A549 (cell line): ENCODE measurements at regions not wholly inside any gene's neighbourhood (a gene's known extent, or its start where the extent isn't known, plus 50 kb on each side); places are given as distances from the start of the nearest gene placed in this dataset.
"Not testable (repeated sequence)": the region's sequence is repeated elsewhere in the genome, so short reads cannot be mapped to it uniquely, and the experiment has no call there.

Source experiments
- ATAC-seq, 2 experiments: fragments of 200-7000 bp in 1 of 2; fragments of >200 bp in 1 of 2; cut with Nextera tagmentation in 1 of 2; cut with Tn5 transposase in 1 of 2; 3 replicates each; pipeline versions ENCODE4 v1.8.0 to v1.9.1; 2018 to 2020; ENCODE audit warnings: mild to moderate bottlenecking in 1 of 2, moderate library complexity in 1 of 2
- CTCF ChIA-PET: fragments of 300-600 bp; sonication (Branson Sonifier 250); formaldehyde crosslinking; extraction: SDS; loops from one replicate; lab custom pipeline; 2021; ENCODE audit warnings: antibody characterized with exemption, inconsistent platforms; lab: Yijun Ruan, JAX
- POLR2A ChIA-PET: fragments of 350-600 bp; formaldehyde crosslinking; extraction: SDS; loops from one replicate; lab custom pipeline; 2021; ENCODE audit warnings: antibody characterized with exemption, inconsistent platforms; lab: Yijun Ruan, JAX
- DNase-seq, 2 experiments: peaks; one replicate each; pipeline versions ENCODE4 v3.0.0 to v3.0.0-alpha.2; 2011 to 2016; ENCODE audit warnings: low read depth in 1 of 2, low spot score in 1 of 2
- FAIRE-seq: peaks from 2 replicates; lab custom pipeline; 2011; peaks lifted over from hg19 to GRCh38; lab: Jason Lieb, UNC
- H3K27ac ChIP-seq, 2 experiments: fragments of >200 bp; sonication (Bioruptor Twin); formaldehyde crosslinking; 3 replicates each; pipeline ENCODE4 v1.5.1; 2016 to 2017
- H3K4me1 ChIP-seq: fragments of >200 bp; sonication (Bioruptor Twin); formaldehyde crosslinking; 3 replicates; pipeline ENCODE4 v1.6.1; 2016
- H3K4me2 ChIP-seq: fragments of >200 bp; sonication (Bioruptor Twin); formaldehyde crosslinking; 3 replicates; pipeline ENCODE4 v1.6.1; 2016
- H3K4me3 ChIP-seq: fragments of >200 bp; sonication (Bioruptor Twin); formaldehyde crosslinking; 3 replicates; pipeline ENCODE4 v1.5.1; 2016
- H3K9me3 ChIP-seq: fragments of >200 bp; sonication (Bioruptor Twin); formaldehyde crosslinking; 3 replicates; pipeline ENCODE4 v1.6.1; 2016
- CHD2 ChIP-seq: fragments of 150-350 bp; IDR thresholded peaks from 2 replicates; pipeline ENCODE4 v1.6.1; 2014; ENCODE audit warnings: low read length; ENCODE audit not compliant: partially characterized antibody
- CHD4 ChIP-seq: fragments of 200-600 bp; sonication (generic); IDR thresholded peaks from 2 replicates; pipeline ENCODE4 v1.6.1; 2016; ENCODE audit warnings: antibody characterized with exemption, mild to moderate bottlenecking, borderline replicate concordance
- HEYL ChIP-seq: fragments of 250-450 bp; sonication (Bioruptor Pico); IDR thresholded peaks from 2 replicates; pipeline ENCODE4 v1.8.0; 2021; ENCODE audit warnings: mild to moderate bottlenecking, moderate library complexity
- KDM5A ChIP-seq: fragments of 200-600 bp; sonication (generic); IDR thresholded peaks from 2 replicates; pipeline ENCODE4 v1.6.1; 2016; ENCODE audit warnings: antibody characterized with exemption, mild to moderate bottlenecking
- MAX ChIP-seq: IDR thresholded peaks from 2 replicates; pipeline ENCODE4 v1.6.1; 2012
- NFE2L2 ChIP-seq: fragments of 150-350 bp; conservative IDR thresholded peaks from 2 replicates; pipeline ENCODE4 v1.6.1; 2014; ENCODE audit warnings: low read length
- PHF8 ChIP-seq: fragments of 200-600 bp; sonication (generic); IDR thresholded peaks from 2 replicates; pipeline ENCODE4 v1.6.1; 2016; ENCODE audit warnings: low read depth, mild to moderate bottlenecking, antibody characterized with exemption, moderate library complexity, borderline replicate concordance
- POLR2A ChIP-seq: IDR thresholded peaks from 2 replicates; pipeline ENCODE4 v1.6.1; 2012; ENCODE audit warnings: mild to moderate bottlenecking, low read length
- RAD21 ChIP-seq, 2 experiments: fragments of >200 bp in 1 of 2; sonication (Bioruptor Twin) in 1 of 2; formaldehyde crosslinking in 1 of 2; IDR thresholded peaks in 1 of 2; conservative IDR thresholded peaks in 1 of 2; 2 replicates in 1 of 2; 3 replicates in 1 of 2; pipeline ENCODE4 v1.6.1; 2012 to 2018; ENCODE audit warnings: inconsistent platforms in 1 of 2
- RARB ChIP-seq: fragments of 250-450 bp; sonication (Bioruptor Pico); IDR thresholded peaks from 2 replicates; pipeline ENCODE4 v1.8.0; 2021; ENCODE audit warnings: mild to moderate bottlenecking, moderate library complexity
- RNF2 ChIP-seq: fragments of 200-600 bp; sonication (generic); IDR thresholded peaks from 2 replicates; pipeline ENCODE4 v1.6.1; 2016; ENCODE audit warnings: low read depth, mild to moderate bottlenecking, antibody characterized with exemption, moderate library complexity, borderline replicate concordance
- ZFP36 ChIP-seq: fragments of 450-650 bp; IDR thresholded peaks from 2 replicates; pipeline ENCODE4 v1.6.1; 2014; ENCODE audit warnings: borderline replicate concordance; ENCODE audit not compliant: partially characterized antibody
- ZNF302 ChIP-seq: fragments of 250-450 bp; sonication (Bioruptor Pico); IDR thresholded peaks from 2 replicates; pipeline ENCODE4 v1.9.0; 2021; ENCODE audit warnings: inconsistent platforms, mild to moderate bottlenecking, moderate library complexity
- WGBS: methylation state at CpG from one replicate; pipeline ENCODE4 v1.1.6; 2017; ENCODE audit errors: missing lambda C conversion rate; 5-methylcytosine and 5-hydroxymethylcytosine counted together
- TF ChIP-seq, protein P1 (sequence below): fragments of 250-450 bp; sonication (Bioruptor Pico); IDR thresholded peaks from 2 replicates; pipeline ENCODE4 v1.5.0; 2020; ENCODE audit warnings: low read depth, mild to moderate bottlenecking, moderate library complexity
- TF ChIP-seq, protein P2 (sequence below): fragments of >200 bp; sonication (Bioruptor Twin); formaldehyde crosslinking; IDR thresholded peaks from 3 replicates; pipeline ENCODE4 v1.6.1; 2016
- TF ChIP-seq, protein P3 (sequence below): fragments of 200-600 bp; sonication (generic); IDR thresholded peaks from 2 replicates; pipeline ENCODE4 v1.6.1; 2016; ENCODE audit warnings: antibody characterized with exemption, mild to moderate bottlenecking, moderate library complexity

DNA sequence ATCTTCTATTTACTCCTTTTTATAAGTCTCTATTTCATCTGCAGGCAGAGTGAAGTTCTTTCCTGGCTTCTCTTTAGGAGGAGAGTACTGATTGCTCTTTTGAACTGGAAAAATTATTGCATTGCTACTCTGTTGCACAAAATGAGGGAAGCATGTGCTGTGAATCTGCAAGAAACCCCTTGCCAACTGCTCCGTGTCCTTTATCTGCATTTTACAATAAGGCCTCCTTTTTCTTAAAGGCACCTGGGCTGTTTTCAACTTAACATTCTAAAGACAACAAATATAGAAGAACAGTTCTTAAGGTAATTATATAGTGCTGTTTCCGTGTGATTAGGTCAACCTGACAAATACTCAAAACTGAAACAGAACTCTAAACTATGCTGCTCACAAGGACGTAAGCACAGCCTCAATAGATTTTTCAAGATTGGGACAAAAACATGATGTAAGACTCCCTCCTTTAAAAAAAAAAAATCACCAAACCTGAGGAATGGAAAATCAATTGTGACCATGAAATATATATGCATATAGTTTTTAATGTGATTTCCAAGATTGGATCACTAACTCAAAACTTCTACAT is 716.6 kb upstream of the INTU start:
- CTCF ChIA-PET: no interaction called here
- no peaks in the 10 kb centered on the region for H3K9me3 ChIP-seq
- no peak overlapping the region for H3K27ac ChIP-seq
- DNase-seq: no peak
- ATAC-seq: no peak
- FAIRE-seq: no peak
- H3K4me1 ChIP-seq: no peaks in the 10 kb centered on the region
- TF ChIP-seq ZFP36: no peak
- TF ChIP-seq, protein P1, sequence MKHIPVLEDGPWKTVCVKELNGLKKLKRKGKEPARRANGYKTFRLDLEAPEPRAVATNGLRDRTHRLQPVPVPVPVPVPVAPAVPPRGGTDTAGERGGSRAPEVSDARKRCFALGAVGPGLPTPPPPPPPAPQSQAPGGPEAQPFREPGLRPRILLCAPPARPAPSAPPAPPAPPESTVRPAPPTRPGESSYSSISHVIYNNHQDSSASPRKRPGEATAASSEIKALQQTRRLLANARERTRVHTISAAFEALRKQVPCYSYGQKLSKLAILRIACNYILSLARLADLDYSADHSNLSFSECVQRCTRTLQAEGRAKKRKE (CRISPR knock-in tag): no peak
- TF ChIP-seq CHD4: no peak
- TF ChIP-seq NFE2L2: no peak
- no peak for TF ChIP-seq POLR2A
- POLR2A ChIA-PET: no interaction called here
- H3K4me3 ChIP-seq: no peak overlapping the region
- 40% methylated on average over 3 of the region's 3 CpGs for WGBS
- no peak overlapping the region for H3K4me2 ChIP-seq

- no peak overlapping the region for H3K4me2 ChIP-seq
- H3K9me3 ChIP-seq: no peaks in the 10 kb centered on the region
- no peaks in the 10 kb centered on the region for H3K4me1 ChIP-seq
- no peak overlapping the region for H3K4me3 ChIP-seq
- ATAC-seq (no peak), DNase-seq (no peak)
- H3K27ac ChIP-seq: no peak overlapping the region
- 49% methylated on average over 10 of the region's 10 CpGs for WGBS
- CTCF ChIA-PET: no interaction called here
- TF ChIP-seq KDM5A (no peak), RNF2 (no peak), MAX (no peak), PHF8 (no peak), RARB (no peak), RAD21 (conservative IDR thresholded peaks at IDR 0.05 in 1 of 2, IDR thresholded peaks at IDR 0.05 in 1 of 2) (no peak), HEYL (CRISPR knock-in tag) (no peak), POLR2A (no peak), ZNF302 (CRISPR knock-in tag) (no peak), CHD2 (no peak)
- TF ChIP-seq, protein P2, sequence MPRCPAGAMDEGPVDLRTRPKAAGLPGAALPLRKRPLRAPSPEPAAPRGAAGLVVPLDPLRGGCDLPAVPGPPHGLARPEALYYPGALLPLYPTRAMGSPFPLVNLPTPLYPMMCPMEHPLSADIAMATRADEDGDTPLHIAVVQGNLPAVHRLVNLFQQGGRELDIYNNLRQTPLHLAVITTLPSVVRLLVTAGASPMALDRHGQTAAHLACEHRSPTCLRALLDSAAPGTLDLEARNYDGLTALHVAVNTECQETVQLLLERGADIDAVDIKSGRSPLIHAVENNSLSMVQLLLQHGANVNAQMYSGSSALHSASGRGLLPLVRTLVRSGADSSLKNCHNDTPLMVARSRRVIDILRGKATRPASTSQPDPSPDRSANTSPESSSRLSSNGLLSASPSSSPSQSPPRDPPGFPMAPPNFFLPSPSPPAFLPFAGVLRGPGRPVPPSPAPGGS: no peak
- TF ChIP-seq, protein P3, sequence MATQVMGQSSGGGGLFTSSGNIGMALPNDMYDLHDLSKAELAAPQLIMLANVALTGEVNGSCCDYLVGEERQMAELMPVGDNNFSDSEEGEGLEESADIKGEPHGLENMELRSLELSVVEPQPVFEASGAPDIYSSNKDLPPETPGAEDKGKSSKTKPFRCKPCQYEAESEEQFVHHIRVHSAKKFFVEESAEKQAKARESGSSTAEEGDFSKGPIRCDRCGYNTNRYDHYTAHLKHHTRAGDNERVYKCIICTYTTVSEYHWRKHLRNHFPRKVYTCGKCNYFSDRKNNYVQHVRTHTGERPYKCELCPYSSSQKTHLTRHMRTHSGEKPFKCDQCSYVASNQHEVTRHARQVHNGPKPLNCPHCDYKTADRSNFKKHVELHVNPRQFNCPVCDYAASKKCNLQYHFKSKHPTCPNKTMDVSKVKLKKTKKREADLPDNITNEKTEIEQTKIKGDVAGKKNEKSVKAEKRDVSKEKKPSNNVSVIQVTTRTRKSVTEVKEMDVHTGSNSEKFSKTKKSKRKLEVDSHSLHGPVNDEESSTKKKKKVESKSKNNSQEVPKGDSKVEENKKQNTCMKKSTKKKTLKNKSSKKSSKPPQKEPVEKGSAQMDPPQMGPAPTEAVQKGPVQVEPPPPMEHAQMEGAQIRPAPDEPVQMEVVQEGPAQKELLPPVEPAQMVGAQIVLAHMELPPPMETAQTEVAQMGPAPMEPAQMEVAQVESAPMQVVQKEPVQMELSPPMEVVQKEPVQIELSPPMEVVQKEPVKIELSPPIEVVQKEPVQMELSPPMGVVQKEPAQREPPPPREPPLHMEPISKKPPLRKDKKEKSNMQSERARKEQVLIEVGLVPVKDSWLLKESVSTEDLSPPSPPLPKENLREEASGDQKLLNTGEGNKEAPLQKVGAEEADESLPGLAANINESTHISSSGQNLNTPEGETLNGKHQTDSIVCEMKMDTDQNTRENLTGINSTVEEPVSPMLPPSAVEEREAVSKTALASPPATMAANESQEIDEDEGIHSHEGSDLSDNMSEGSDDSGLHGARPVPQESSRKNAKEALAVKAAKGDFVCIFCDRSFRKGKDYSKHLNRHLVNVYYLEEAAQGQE: no peak
- TF ChIP-seq, all 56 proteins: peak for 0
- POLR2A ChIA-PET: no interaction called here
- FAIRE-seq: no peak
Observed at GRCh38 chr4:126916626-126917140, 716.1 kb upstream of the INTU start.

- WGBS: 30% methylated on average over 3 of the region's 3 CpGs
- ATAC-seq, H3K4me1 ChIP-seq, POLR2A ChIA-PET, H3K4me2 ChIP-seq, H3K9me3 ChIP-seq, H3K4me3 ChIP-seq, H3K27ac ChIP-seq, DNase-seq, CTCF ChIA-PET, FAIRE-seq: not testable (repeated sequence)
Observed at GRCh38 chr4:126922328-126922938, 710.3 kb upstream of the INTU start.
